ENCODE measurements at regions not wholly inside any gene's neighbourhood (a gene's known extent, or its start where the extent isn't known, plus 50 kb on each side); places are given as distances from the start of the nearest gene placed in this dataset.
"Not testable (repeated sequence)": the region's sequence is repeated elsewhere in the genome, so short reads cannot be mapped to it uniquely, and the experiment has no call there.

- not testable (repeated sequence) for H4K91ac ChIP-seq (ENCODE audit: low read depth, low read length, poor library complexity); H3K36me3 ChIP-seq (replicated peaks in 1 of 2; ENCODE audit: control insufficient read depth in 2 of 2, insufficient read depth in 2 of 2, low read length in 2 of 2)
- WGBS, 2 donors (ENCODE audit: extremely low coverage in 2 of 2, insufficient read length in 2 of 2, insufficient replicate concordance in 1 of 2): no CpG with 5 or more reads among the region's 1 CpG
Measured at GRCh38 chr15:44868100-44868499, 88.4 kb upstream of the TERB2 start.

GRCh38 chr15:44870125-44870524 lies 86.4 kb upstream of the TERB2 start:
- H3K4ac ChIP-seq (ENCODE audit: low read length); H2BK15ac ChIP-seq (ENCODE audit: low read length); H2BK12ac ChIP-seq (ENCODE audit: low read length); H3K36me3 ChIP-seq (replicated peaks in 1 of 2; ENCODE audit: control insufficient read depth in 2 of 2, insufficient read depth in 2 of 2, low read length in 2 of 2); H3K14ac ChIP-seq (ENCODE audit: low read length); H3K9ac ChIP-seq (ENCODE audit: low read depth, low read length, poor library complexity); H3K27ac ChIP-seq (replicated peaks; ENCODE audit: low read length); H3K23ac ChIP-seq (ENCODE audit: low read depth, low read length, poor library complexity); H3K4me1 ChIP-seq (ENCODE audit: control insufficient read depth in 2 of 2, insufficient read depth in 1 of 2, low read depth in 1 of 2, low read length in 2 of 2); H3K18ac ChIP-seq (ENCODE audit: low read length); H4K8ac ChIP-seq (ENCODE audit: low read depth, low read length); H3K27me3 ChIP-seq (ENCODE audit: control insufficient read depth in 3 of 3, insufficient read depth in 3 of 3, low read depth in 1 of 3, low read length in 3 of 3); H2AK5ac ChIP-seq (ENCODE audit: low read depth, low read length); DNase-seq (ENCODE audit: low spot score); H3K79me1 ChIP-seq (ENCODE audit: low read depth, low read length); H2BK5ac ChIP-seq (ENCODE audit: low read length); H3K9me3 ChIP-seq (replicated peaks in 1 of 2; ENCODE audit: control insufficient read depth in 2 of 2, insufficient read depth in 1 of 2, low read depth in 1 of 2, low read length in 2 of 2); H2AFZ ChIP-seq (ENCODE audit: low read length); H4K91ac ChIP-seq (ENCODE audit: low read depth, low read length, poor library complexity); H3K4me3 ChIP-seq (ENCODE audit: low read length in 2 of 2); H3K4me2 ChIP-seq (ENCODE audit: insufficient read depth, low read length, poor library complexity, severe bottlenecking); H2BK120ac ChIP-seq (ENCODE audit: low read depth, low read length): not testable (repeated sequence)
- WGBS, 2 donors (ENCODE audit: extremely low coverage in 2 of 2, insufficient read length in 2 of 2, insufficient replicate concordance in 1 of 2): no CpG with 5 or more reads among the region's 4 CpGs

More at GRCh38 chr15:44868100-44868499, 88.4 kb upstream of the TERB2 start:
- not testable (repeated sequence) for H3K79me1 ChIP-seq (ENCODE audit: low read depth, low read length); H3K23ac ChIP-seq (ENCODE audit: low read depth, low read length, poor library complexity); H2AK5ac ChIP-seq (ENCODE audit: low read depth, low read length); H3K14ac ChIP-seq (ENCODE audit: low read length); H2BK12ac ChIP-seq (ENCODE audit: low read length); H3K4me1 ChIP-seq (ENCODE audit: control insufficient read depth in 2 of 2, insufficient read depth in 1 of 2, low read depth in 1 of 2, low read length in 2 of 2); H3K4me3 ChIP-seq (ENCODE audit: low read length in 2 of 2); H3K27ac ChIP-seq (replicated peaks; ENCODE audit: low read length); H3K4me2 ChIP-seq (ENCODE audit: insufficient read depth, low read length, poor library complexity, severe bottlenecking); H3K4ac ChIP-seq (ENCODE audit: low read length); H2BK120ac ChIP-seq (ENCODE audit: low read depth, low read length); H3K27me3 ChIP-seq (ENCODE audit: control insufficient read depth in 3 of 3, insufficient read depth in 3 of 3, low read depth in 1 of 3, low read length in 3 of 3); H2BK15ac ChIP-seq (ENCODE audit: low read length); H3K9ac ChIP-seq (ENCODE audit: low read depth, low read length, poor library complexity); H4K8ac ChIP-seq (ENCODE audit: low read depth, low read length); H2BK5ac ChIP-seq (ENCODE audit: low read length); DNase-seq (ENCODE audit: low spot score); H3K9me3 ChIP-seq (replicated peaks in 1 of 2; ENCODE audit: control insufficient read depth in 2 of 2, insufficient read depth in 1 of 2, low read depth in 1 of 2, low read length in 2 of 2); H3K18ac ChIP-seq (ENCODE audit: low read length); H2AFZ ChIP-seq (ENCODE audit: low read length)

GRCh38 chr15:44873103-44873502 lies 83.4 kb upstream of the TERB2 start:
- H4K91ac ChIP-seq (ENCODE audit: low read depth, low read length, poor library complexity): no peak overlapping the region
- H3K27me3 ChIP-seq (ENCODE audit: control insufficient read depth in 3 of 3, insufficient read depth in 3 of 3, low read depth in 1 of 3, low read length in 3 of 3): no peaks in the 10 kb centered on the region
- no peak overlapping the region for H3K4me2 ChIP-seq (ENCODE audit: insufficient read depth, low read length, poor library complexity, severe bottlenecking)
- H3K27ac ChIP-seq (replicated peaks; ENCODE audit: low read length): no peak overlapping the region
- no peak overlapping the region for H3K23ac ChIP-seq (ENCODE audit: low read depth, low read length, poor library complexity)
- H2BK15ac ChIP-seq (ENCODE audit: low read length): no peak overlapping the region
- no peak overlapping the region for H3K18ac ChIP-seq (ENCODE audit: low read length)
- H3K4me3 ChIP-seq (ENCODE audit: low read length in 2 of 2): no peak overlapping the region
- H3K9ac ChIP-seq (ENCODE audit: low read depth, low read length, poor library complexity): no peak overlapping the region
- no peak overlapping the region for H2BK12ac ChIP-seq (ENCODE audit: low read length)
- no peak overlapping the region for H4K8ac ChIP-seq (ENCODE audit: low read depth, low read length)
- H2BK120ac ChIP-seq (ENCODE audit: low read depth, low read length): no peak overlapping the region
- no peak overlapping the region for H3K14ac ChIP-seq (ENCODE audit: low read length)
- WGBS, 2 donors (ENCODE audit: extremely low coverage in 2 of 2, insufficient read length in 2 of 2, insufficient replicate concordance in 1 of 2): no CpG with 5 or more reads among the region's 3 CpGs
- no peak overlapping the region for H2AK5ac ChIP-seq (ENCODE audit: low read depth, low read length)
- H3K4ac ChIP-seq (ENCODE audit: low read length): no peak overlapping the region
- no peak overlapping the region for H2BK5ac ChIP-seq (ENCODE audit: low read length)
- no peak overlapping the region for H2AFZ ChIP-seq (ENCODE audit: low read length)
- no peaks in the 10 kb centered on the region for H3K36me3 ChIP-seq (replicated peaks in 1 of 2; ENCODE audit: control insufficient read depth in 2 of 2, insufficient read depth in 2 of 2, low read length in 2 of 2)
- DNase-seq (ENCODE audit: low spot score): no peak
- peaks cover 5 to 6% of the 10 kb centered on the region in 2 donors for H3K9me3 ChIP-seq (replicated peaks in 1 of 2; ENCODE audit: control insufficient read depth in 2 of 2, insufficient read depth in 1 of 2, low read depth in 1 of 2, low read length in 2 of 2)
- no peaks in the 10 kb centered on the region for H3K79me1 ChIP-seq (ENCODE audit: low read depth, low read length)
- no peaks in the 10 kb centered on the region for H3K4me1 ChIP-seq (ENCODE audit: control insufficient read depth in 2 of 2, insufficient read depth in 1 of 2, low read depth in 1 of 2, low read length in 2 of 2)

GRCh38 chr15:44879066-44879465 lies 77.4 kb upstream of the TERB2 start:
- no CpG with 5 or more reads among the region's 3 CpGs for WGBS, 2 donors (ENCODE audit: extremely low coverage in 2 of 2, insufficient read length in 2 of 2, insufficient replicate concordance in 1 of 2)
- Histone ChIP-seq H2BK12ac (ENCODE audit: low read length) (no peak overlapping the region), H3K18ac (ENCODE audit: low read length) (no peak overlapping the region), H3K27me3 (ENCODE audit: control insufficient read depth in 3 of 3, insufficient read depth in 3 of 3, low read depth in 1 of 3, low read length in 3 of 3) (no peaks in the 10 kb centered on the region), H3K4me1 (ENCODE audit: control insufficient read depth in 2 of 2, insufficient read depth in 1 of 2, low read depth in 1 of 2, low read length in 2 of 2) (no peaks in the 10 kb centered on the region), H2BK5ac (ENCODE audit: low read length) (no peak overlapping the region), H2BK15ac (ENCODE audit: low read length) (no peak overlapping the region), H3K79me1 (ENCODE audit: low read depth, low read length) (no peaks in the 10 kb centered on the region), H3K14ac (ENCODE audit: low read length) (no peak overlapping the region), H3K9ac (ENCODE audit: low read depth, low read length, poor library complexity) (no peak overlapping the region), H3K36me3 (replicated peaks in 1 of 2; ENCODE audit: control insufficient read depth in 2 of 2, insufficient read depth in 2 of 2, low read length in 2 of 2) (no peaks in the 10 kb centered on the region), H4K91ac (ENCODE audit: low read depth, low read length, poor library complexity) (no peak overlapping the region), H3K4ac (ENCODE audit: low read length) (no peak overlapping the region), H4K8ac (ENCODE audit: low read depth, low read length) (no peak overlapping the region), H3K4me2 (ENCODE audit: insufficient read depth, low read length, poor library complexity, severe bottlenecking) (no peak overlapping the region), H3K27ac (replicated peaks; ENCODE audit: low read length) (no peak overlapping the region), H2AK5ac (ENCODE audit: low read depth, low read length) (no peak overlapping the region), H3K9me3 (replicated peaks in 1 of 2; ENCODE audit: control insufficient read depth in 2 of 2, insufficient read depth in 1 of 2, low read depth in 1 of 2, low read length in 2 of 2) (peaks cover 5 to 9% of the 10 kb centered on the region in 2 donors), H3K23ac (ENCODE audit: low read depth, low read length, poor library complexity) (no peak overlapping the region), H2AFZ (ENCODE audit: low read length) (no peak overlapping the region), H3K4me3 (ENCODE audit: low read length in 2 of 2) (no peak overlapping the region), H2BK120ac (ENCODE audit: low read depth, low read length) (no peak overlapping the region)
- no peak for DNase-seq (ENCODE audit: low spot score)

Measured in neuronal stem cell (in vitro differentiated cells).